GM10847 (cell line): ENCODE measurements at regions not wholly inside any gene's neighbourhood (a gene's known extent, or its start where the extent isn't known, plus 50 kb on each side); places are given as distances from the start of the nearest gene placed in this dataset.

Experiments used
- POLR2A ChIP-seq: IDR thresholded peaks from 2 replicates; pipeline ENCODE4 v1.6.1; 2011; ENCODE audit not compliant: insufficient read length; ENCODE audit errors: extremely low read depth

GRCh38 chr2:241948901-241949735 lies 79.6 kb downstream of the RTP5 start:
- no peak for TF ChIP-seq POLR2A

- no peak for TF ChIP-seq POLR2A
These were observed 80.3 kb downstream of the RTP5 start for GRCh38 chr2:241949736-241950412.

GRCh38 chr2:241950413-241951315 lies 81.1 kb downstream of the RTP5 start:
- TF ChIP-seq POLR2A = no peak

- TF ChIP-seq POLR2A = no peak
These were observed 81.8 kb downstream of the RTP5 start for GRCh38 chr2:241951316-241951700.

GRCh38 chr2:241951920-241952319 lies 82.4 kb downstream of the RTP5 start:
- TF ChIP-seq POLR2A = no peak

GRCh38 chr2:241952816-241953215 lies 83.3 kb downstream of the RTP5 start:
- TF ChIP-seq POLR2A = no peak

- no peak for TF ChIP-seq POLR2A
These were observed 83.9 kb downstream of the RTP5 start for GRCh38 chr2:241953324-241953928.

GRCh38 chr2:241956521-241957110 lies 87.1 kb downstream of the RTP5 start:
- no peak for TF ChIP-seq POLR2A

GRCh38 chr2:241957276-241957675 lies 87.7 kb downstream of the RTP5 start:
- TF ChIP-seq POLR2A = no peak

- no peak for TF ChIP-seq POLR2A
These were observed 89.5 kb downstream of the RTP5 start for GRCh38 chr2:241958818-241959545.

- TF ChIP-seq POLR2A = no peak
These were observed 90.3 kb downstream of the RTP5 start for GRCh38 chr2:241959751-241960269.

GRCh38 chr2:241961454-241961853 lies 91.9 kb downstream of the RTP5 start:
- no peak for TF ChIP-seq POLR2A

GRCh38 chr2:241964133-241964532 lies 94.6 kb downstream of the RTP5 start:
- no peak for TF ChIP-seq POLR2A

- no peak for TF ChIP-seq POLR2A
These were observed 96.4 kb downstream of the RTP5 start for GRCh38 chr2:241965931-241966412.
